Activated CD4-positive, alpha-beta T cell treated with anti-CD3 and anti-CD28 coated beads for 24 hours (primary cell): ENCODE measurements at regions not wholly inside any gene's neighbourhood (a gene's known extent, or its start where the extent isn't known, plus 50 kb on each side); places are given as distances from the start of the nearest gene placed in this dataset.

Experiments used
- DNase-seq, 2 donors: peaks; one replicate each; pipeline ENCODE4 v3.0.0-alpha.2; 2020; ENCODE audit warnings: low read depth in 2 of 2

GRCh38 chr5:33369485-33370465 is 71.0 kb upstream of the TARS1 start:
- DNase-seq = no peak

- DNase-seq = no peak
These were observed 70.3 kb upstream of the TARS1 start for GRCh38 chr5:33370466-33370859.

GRCh38 chr5:33371660-33372059 is 69.1 kb upstream of the TARS1 start:
- no peak for DNase-seq

GRCh38 chr5:33372721-33373472 is 67.9 kb upstream of the TARS1 start:
- no peak for DNase-seq

GRCh38 chr5:33375900-33376299 is 64.9 kb upstream of the TARS1 start:
- DNase-seq = no peak

- DNase-seq = no peak
These were observed 61.0 kb upstream of the TARS1 start for GRCh38 chr5:33379757-33380156.

- no peak for DNase-seq
These were observed 59.5 kb upstream of the TARS1 start for GRCh38 chr5:33381243-33381642.
